GM10266 (cell line): ENCODE measurements at regions not wholly inside any gene's neighbourhood (a gene's known extent, or its start where the extent isn't known, plus 50 kb on each side); places are given as distances from the start of the nearest gene placed in this dataset.

Experiments used
- DNase-seq: peaks from one replicate; pipeline ENCODE4 v3.0.0; 2012; ENCODE audit errors: extremely low spot score
- CTCF ChIP-seq: IDR thresholded peaks from 2 replicates; pipeline ENCODE4 v1.5.1; 2012; ENCODE audit warnings: mild to moderate bottlenecking, low read depth; ENCODE audit not compliant: control insufficient read depth, insufficient read depth; ENCODE audit errors: missing control alignments

DNA sequence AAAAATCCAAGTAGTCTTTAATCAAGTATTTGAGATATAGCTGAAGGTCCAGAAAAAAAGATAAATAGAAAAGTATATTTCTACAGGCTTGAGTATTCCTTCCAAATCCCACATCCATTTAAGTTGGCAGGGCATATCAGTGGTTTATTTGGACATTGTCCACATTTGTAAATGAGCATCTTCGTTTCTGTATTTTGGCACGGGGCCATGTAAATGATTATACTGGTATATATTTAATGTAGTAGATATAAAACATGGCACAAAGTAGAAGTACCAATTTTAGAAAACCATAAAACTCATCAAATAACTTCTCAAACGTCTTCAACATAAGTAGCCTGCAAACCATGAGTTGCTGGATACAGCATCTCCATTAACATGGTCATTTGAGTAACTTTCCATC lies 437.4 kb upstream of the SOX5 start:
- DNase-seq, result no peak
- no peak for TF ChIP-seq CTCF

DNA sequence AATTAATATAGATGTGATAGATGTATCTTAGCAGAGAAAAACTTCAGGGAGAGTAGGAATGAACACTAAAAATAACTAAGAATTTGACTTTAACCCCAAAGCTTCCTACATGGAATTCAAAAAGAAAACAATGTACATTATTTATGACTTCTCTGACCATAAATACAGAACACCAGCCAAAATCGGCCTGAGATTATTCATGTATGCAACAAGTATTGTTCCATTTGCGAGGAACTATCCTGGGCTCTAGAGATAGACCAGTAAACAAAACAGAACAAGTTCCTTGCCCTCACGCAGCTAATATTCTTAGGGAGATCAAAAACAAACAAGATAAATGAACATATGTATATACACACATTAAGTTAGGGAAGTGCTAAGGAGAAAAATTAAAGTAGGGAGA lies 432.3 kb upstream of the SOX5 start:
- no peak for DNase-seq
- TF ChIP-seq CTCF, result no peak

DNA sequence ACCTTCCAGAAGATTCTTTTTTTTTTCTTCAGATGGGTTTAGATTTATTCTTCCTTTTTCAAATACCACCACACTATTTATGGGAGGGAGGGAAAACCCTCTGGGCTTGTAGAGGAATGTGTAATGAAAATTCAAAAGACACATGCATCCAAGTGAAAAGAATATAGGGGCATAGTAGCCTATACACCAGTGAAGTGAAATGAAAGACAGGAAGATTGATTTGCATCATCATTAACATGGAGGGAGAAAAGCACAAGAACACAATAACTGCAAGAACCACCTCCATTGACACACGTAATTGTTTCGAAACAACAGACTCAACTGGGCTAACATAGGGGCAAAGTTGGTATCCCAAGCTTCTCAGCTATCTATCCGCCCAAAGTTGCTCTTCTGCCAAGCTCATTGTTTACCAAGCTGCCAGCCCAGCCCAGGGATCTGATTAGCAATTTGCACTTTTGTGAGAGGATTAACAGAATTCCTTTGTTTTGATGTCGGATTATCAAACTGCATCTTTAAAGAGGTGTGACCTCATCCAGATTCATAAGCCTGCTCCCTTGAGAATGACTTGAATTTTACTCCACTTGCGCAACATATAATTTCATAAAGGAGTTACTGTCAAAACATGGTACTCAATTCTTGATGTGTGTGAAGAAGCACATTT lies 430.5 kb upstream of the SOX5 start:
- TF ChIP-seq CTCF, result no peak
- no peak for DNase-seq

GRCh38 chr12:24379433-24379832 lies 430.0 kb upstream of the SOX5 start:
- TF ChIP-seq CTCF, result no peak

GRCh38 chr12:24378548-24379407 lies 429.3 kb upstream of the SOX5 start:
- TF ChIP-seq CTCF, result no peak
- DNase-seq, result no peak

More at GRCh38 chr12:24379433-24379832, 430.0 kb upstream of the SOX5 start:
- DNase-seq, result no peak

DNA sequence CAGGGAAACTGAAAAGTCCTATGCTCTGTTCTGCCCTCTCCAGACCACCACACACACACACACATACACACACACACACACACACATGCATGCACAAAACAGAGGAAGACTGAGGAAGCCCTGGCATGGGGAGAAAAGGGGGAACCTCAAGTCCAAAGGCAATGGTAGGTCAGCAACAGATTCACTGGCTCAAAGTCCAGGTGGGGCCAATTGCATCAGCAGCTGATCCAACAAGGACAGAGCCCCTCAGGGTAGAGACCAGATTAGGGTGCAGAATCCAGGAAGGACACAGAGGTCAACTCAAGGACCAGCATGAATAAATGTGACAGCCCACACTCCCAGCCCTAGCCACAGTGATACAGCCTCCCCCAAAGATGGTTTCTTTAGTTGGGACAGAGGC lies 425.0 kb upstream of the SOX5 start:
- no peak for DNase-seq
- TF ChIP-seq CTCF, result no peak

GRCh38 chr12:24373004-24373403 lies 423.5 kb upstream of the SOX5 start:
- no peak for DNase-seq
- TF ChIP-seq CTCF, result no peak
